IMR-90 (cell line): ENCODE measurements at regions not wholly inside any gene's neighbourhood (a gene's known extent, or its start where the extent isn't known, plus 50 kb on each side); places are given as distances from the start of the nearest gene placed in this dataset.
A peak's percentile ranks its signal among the peaks of the same experiment; 100 is the strongest.

ENCODE experiments used
- ATAC-seq: fragments of 200-7000 bp; cut with Tn5 transposase; 2 replicates; pipeline ENCODE4 v1.9.1; 2020; ENCODE audit warnings: low read depth, mild to moderate bottlenecking, moderate library complexity
- BruUV-seq: library from RNA; stranded (reverse); fragments of 400-500 nt; replicated peaks from 2 replicates; lab custom pipeline; 2021; lab: Mats Ljungman, UMichigan
- CTCF ChIA-PET: fragments of 300-600 bp; formaldehyde crosslinking; extraction: SDS; loops from one replicate; lab custom pipeline; 2021; ENCODE audit warnings: antibody characterized with exemption; lab: Yijun Ruan, JAX
- POLR2A ChIA-PET: fragments of 300-600 bp; sonication (Branson Sonifier 250); formaldehyde crosslinking; loops from one replicate; lab custom pipeline; 2022; ENCODE audit warnings: antibody characterized with exemption; ENCODE audit not compliant: unreplicated experiment; lab: Charles Lee
- DNase-seq: peaks from one replicate; pipeline ENCODE4 v3.0.0; 2013
- H2AFZ ChIP-seq: replicated peaks from 2 replicates; pipeline ENCODE3; 2013; ENCODE audit warnings: low read length, mild to moderate bottlenecking; ENCODE audit not compliant: poor library complexity
- H2AK5ac ChIP-seq: 2 replicates; pipeline ENCODE4 v1.6.1; 2013; ENCODE audit warnings: low read depth, low read length, inconsistent platforms
- H2AK9ac ChIP-seq: replicated peaks from 2 replicates; pipeline ENCODE3; 2013; ENCODE audit warnings: mild to moderate bottlenecking, low read depth, low read length, moderate library complexity; ENCODE audit not compliant: poor library complexity
- H2BK120ac ChIP-seq: 2 replicates; pipeline ENCODE4 v1.6.1; 2013; ENCODE audit warnings: low read depth, low read length, inconsistent platforms
- H2BK15ac ChIP-seq: 3 replicates; pipeline ENCODE4 v1.6.1; 2013; ENCODE audit warnings: low read depth, low read length, inconsistent platforms
- H2BK20ac ChIP-seq: 2 replicates; pipeline ENCODE4 v1.6.1; 2013; ENCODE audit warnings: low read depth, mild to moderate bottlenecking, inconsistent platforms, low read length, moderate library complexity
- H2BK5ac ChIP-seq: 2 replicates; pipeline ENCODE4 v1.6.1; 2013; ENCODE audit warnings: mild to moderate bottlenecking, low read depth, low read length, inconsistent platforms; ENCODE audit not compliant: poor library complexity, severe bottlenecking
- H3K14ac ChIP-seq: replicated peaks from 2 replicates; pipeline ENCODE4 v1.6.1; 2013; ENCODE audit warnings: low read depth, low read length, inconsistent platforms
- H3K18ac ChIP-seq: 2 replicates; pipeline ENCODE4 v1.6.1; 2013; ENCODE audit warnings: low read depth, low read length, control low read depth
- H3K23ac ChIP-seq: 2 replicates; pipeline ENCODE4 v1.6.1; 2013; ENCODE audit warnings: low read depth, low read length, inconsistent platforms
- H3K27ac ChIP-seq: 2 replicates; pipeline ENCODE4 v1.5.1; 2013; ENCODE audit warnings: mild to moderate bottlenecking, control low read depth, low read length; ENCODE audit not compliant: insufficient read depth
- H3K27me3 ChIP-seq: 2 replicates; pipeline ENCODE4 v1.6.1; 2013; ENCODE audit warnings: low read length; ENCODE audit not compliant: control insufficient read depth, insufficient read depth
- H3K36me3 ChIP-seq: 2 replicates; pipeline ENCODE4 v1.6.1; 2013; ENCODE audit warnings: low read length, mixed read lengths; ENCODE audit not compliant: control insufficient read depth, insufficient read depth
- H3K4ac ChIP-seq: 2 replicates; pipeline ENCODE4 v1.6.1; 2013; ENCODE audit warnings: low read depth, low read length, inconsistent platforms
- H3K4me1 ChIP-seq: 2 replicates; pipeline ENCODE4 v1.6.1; 2013; ENCODE audit warnings: low read length, mixed read lengths; ENCODE audit not compliant: control insufficient read depth, insufficient read depth
- H3K4me2 ChIP-seq: 2 replicates; pipeline ENCODE4 v1.6.1; 2013; ENCODE audit warnings: low read depth, mild to moderate bottlenecking, control low read depth, low read length, moderate library complexity
- H3K4me3 ChIP-seq: 2 replicates; pipeline ENCODE4 v1.5.1; 2013; ENCODE audit warnings: low read depth, mild to moderate bottlenecking, control low read depth, low read length, moderate library complexity; ENCODE audit not compliant: insufficient read depth
- H3K56ac ChIP-seq: 2 replicates; pipeline ENCODE4 v1.6.1; 2013; ENCODE audit warnings: low read length, inconsistent platforms; ENCODE audit not compliant: insufficient read depth; ENCODE audit errors: extremely low read depth
- H3K79me1 ChIP-seq, 2 experiments: 2 replicates each; pipeline ENCODE4 v1.6.1; 2013; ENCODE audit warnings: low read length in 2 of 2, inconsistent platforms in 1 of 2, low read depth in 1 of 2
- H3K9ac ChIP-seq: 2 replicates; pipeline ENCODE4 v1.6.1; 2013; ENCODE audit warnings: low read depth, low read length, control low read depth
- H3K9me1 ChIP-seq: 2 replicates; pipeline ENCODE4 v1.6.1; 2013; ENCODE audit warnings: low read length, inconsistent platforms; ENCODE audit not compliant: insufficient read depth
- H3K9me3 ChIP-seq: 2 replicates; pipeline ENCODE4 v1.6.1; 2013; ENCODE audit warnings: low read length; ENCODE audit not compliant: control insufficient read depth, insufficient read depth
- H4K20me1 ChIP-seq: 2 replicates; pipeline ENCODE4 v1.6.1; 2013; ENCODE audit warnings: low read length, inconsistent platforms; ENCODE audit not compliant: insufficient read depth
- H4K5ac ChIP-seq: 2 replicates; pipeline ENCODE4 v1.6.1; 2013; ENCODE audit warnings: mild to moderate bottlenecking, low read depth, low read length, control low read depth
- H4K8ac ChIP-seq, 2 experiments: 2 replicates each; pipeline ENCODE4 v1.6.1; 2013; ENCODE audit warnings: low read depth in 2 of 2, low read length in 2 of 2, control low read depth in 1 of 2, inconsistent platforms in 1 of 2
- H4K91ac ChIP-seq: 2 replicates; pipeline ENCODE4 v1.6.1; 2013; ENCODE audit warnings: low read depth, low read length, inconsistent platforms; ENCODE audit not compliant: insufficient read depth
- MXI1 ChIP-seq: IDR thresholded peaks from 2 replicates; pipeline ENCODE4 v1.6.1; 2012; ENCODE audit warnings: low read depth, mild to moderate bottlenecking, low read length, moderate library complexity, borderline replicate concordance
- POLR2A ChIP-seq: IDR thresholded peaks from 2 replicates; pipeline ENCODE4 v1.6.1; 2012; ENCODE audit warnings: mild to moderate bottlenecking, low read depth, low read length
- WGBS, 2 experiments: methylation state at CpG; one replicate each; pipeline versions ENCODE4 v1.1.5 to v1.1.7; 2013; ENCODE audit warnings: missing lambda C conversion rate in 2 of 2; ENCODE audit not compliant: insufficient read length in 1 of 2; ENCODE audit errors: extremely low coverage in 2 of 2; 5-methylcytosine and 5-hydroxymethylcytosine counted together
- dilution Hi-C: fragments of 300-500 bp; cut with HindIII; formaldehyde crosslinking; loops from one replicate; pipeline ENCODE4 v1.14.3; 2018; ENCODE audit warnings: low sequenced_read_pairs; ENCODE audit not compliant: unreplicated experiment
- in situ Hi-C: fragments of 300-500 bp; cut with MboI; formaldehyde crosslinking; loops from 3 replicates; pipeline ENCODE4 v1.14.3; 2019; ENCODE audit warnings: low sequenced_read_pairs, inconsistent platforms, mixed read lengths
- intact Hi-C: fragments of 100-400 bp; cut with micrococcal nuclease; formaldehyde crosslinking; loops from 2 replicates; pipeline ENCODE4 v1.10.0; 2022

DNA sequence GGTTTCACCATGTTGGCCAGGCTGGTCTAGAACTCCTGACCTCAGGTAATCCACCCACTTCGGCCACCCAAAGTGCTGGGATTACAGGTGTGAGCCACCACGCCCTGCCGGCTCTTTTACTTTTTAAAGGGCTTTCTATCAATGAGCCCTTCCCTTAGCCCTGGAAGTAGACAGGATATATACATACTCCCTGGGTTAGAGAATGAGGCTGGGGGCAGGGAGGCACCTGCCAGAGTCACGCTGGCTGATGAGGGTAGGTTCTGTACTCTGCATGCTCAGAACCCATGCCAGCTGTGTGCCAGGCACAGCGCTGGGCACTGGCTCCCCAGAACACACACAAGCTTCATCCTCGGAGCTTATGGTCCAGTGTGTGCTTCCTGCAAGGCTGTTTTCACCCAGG lies 113.6 kb upstream of the IPO9 start:
- Histone ChIP-seq H3K9ac (peak overlapping the region; percentile 5; the same call in 1 of the 2 replicates), H3K23ac (peak overlapping the region; percentile 88; the same call in 1 of the 2 replicates), H2AFZ (no peak overlapping the region), H3K79me1 (peaks cover 46 to 81% of the 10 kb centered on the region in 2 experiments), H3K27me3 (no peaks in the 10 kb centered on the region), H2AK9ac (peak overlapping the region; percentile 0), H3K9me1 (peaks cover 70% of the 10 kb centered on the region), H3K4me1 (peaks cover 49% of the 10 kb centered on the region), H4K20me1 (peaks cover 20% of the 10 kb centered on the region; the same call in 1 of the 2 replicates), H3K27ac (peak overlapping the region; percentile 93), H3K4me2 (no peak overlapping the region), H3K14ac (peak overlapping the region; percentile 54), H2BK5ac (peak overlapping the region; percentile 64), H3K18ac (peak overlapping the region; percentile 71), H2BK20ac (peak overlapping the region; percentile 85), H4K8ac (peak overlapping the region; percentile 38 to 81), H2AK5ac (peak overlapping the region; percentile 67), H3K9me3 (no peaks in the 10 kb centered on the region), H4K5ac (peak overlapping the region; percentile 72), H2BK120ac (peak overlapping the region; percentile 70), H3K56ac (peak overlapping the region; percentile 54), H2BK15ac (peak overlapping the region; percentile 72; the same call in 2 of the 3 replicates), H3K36me3 (peaks cover 30% of the 10 kb centered on the region), H4K91ac (peak overlapping the region; percentile 72), H3K4ac (peak overlapping the region; percentile 73), H3K4me3 (no peak overlapping the region)
- no peak for TF ChIP-seq MXI1
- peak; percentile 22; the same call in 1 of the 2 replicates for TF ChIP-seq POLR2A
- no TSS peak for BruUV-seq
- DNase-seq (no peak), ATAC-seq (no peak)
- in situ Hi-C loops (no loop called here), dilution Hi-C loops (no loop called here), intact Hi-C loops (no loop called here)
- POLR2A ChIA-PET = no interaction called here
- CTCF ChIA-PET = interaction anchor here (1.5 kb wide), 1 partner anchor 155 kb away, joined by 4 read pairs; no protein-coding TSS in a partner anchor
- 100% methylated on average over 1 of the region's 6 CpGs; no CpG with 5 or more reads in 1 of the 2 experiments for WGBS, 2 experiments
